ENCODE measurements at regions not wholly inside any gene's neighbourhood (a gene's known extent, or its start where the extent isn't known, plus 50 kb on each side); places are given as distances from the start of the nearest gene placed in this dataset.

DNA sequence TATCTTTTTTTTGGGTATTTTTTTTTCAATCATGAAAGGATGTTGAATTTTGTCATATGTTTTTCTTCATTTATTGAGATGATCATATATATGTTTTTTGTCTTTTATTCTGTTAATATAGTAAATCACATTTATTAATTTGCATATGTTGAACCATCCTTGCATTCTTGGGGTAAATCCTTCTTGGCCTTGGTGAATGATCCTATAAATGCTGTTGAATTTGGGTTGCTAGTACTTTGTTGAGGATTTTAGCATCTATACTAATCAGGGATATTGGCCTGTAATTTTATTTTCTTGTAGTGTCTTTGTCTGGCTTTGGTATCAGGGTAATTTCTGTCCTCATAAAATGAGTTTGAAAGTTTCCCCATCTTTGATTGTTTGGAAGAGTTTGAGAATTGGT, 199.9 kb downstream of the B3GLCT start:
- TF ChIP-seq POLR2A (IDR thresholded peaks at IDR 0.05; ENCODE audit: low read depth, low read length) (no peak), TAF1 (IDR thresholded peaks at IDR 0.05; ENCODE audit: borderline replicate concordance, low read depth, low read length) (no peak), POLR2AphosphoS5 (IDR thresholded peaks at IDR 0.05; ENCODE audit: low read depth, low read length) (no peak)

All from GM12892 (cell line).